MM.1S (cell line): ENCODE measurements at regions not wholly inside any gene's neighbourhood (a gene's known extent, or its start where the extent isn't known, plus 50 kb on each side); places are given as distances from the start of the nearest gene placed in this dataset.

Experiments used
- DNase-seq: peaks from one replicate; pipeline ENCODE4 v3.0.0-alpha.2; 2015
- H2AFZ ChIP-seq: fragments of 300-600 bp; sonication (generic); 2 replicates; pipeline ENCODE4 v1.6.0; 2016; ENCODE audit warnings: antibody characterized with exemption, low read length
- H3F3A ChIP-seq: fragments of 300-600 bp; sonication (generic); 2 replicates; pipeline ENCODE4 v1.6.1; 2016; ENCODE audit warnings: mild to moderate bottlenecking, antibody characterized with exemption, low read length, moderate library complexity, mixed read lengths; ENCODE audit not compliant: insufficient read depth
- H3K27ac ChIP-seq: fragments of 300-600 bp; sonication (generic); 2 replicates; pipeline ENCODE4 v1.5.1; 2016; ENCODE audit warnings: mild to moderate bottlenecking, low read length
- H3K27me3 ChIP-seq: fragments of 300-600 bp; sonication (generic); replicated peaks from 2 replicates; pipeline ENCODE4 v1.6.0; 2016; ENCODE audit warnings: low read length; ENCODE audit not compliant: insufficient read depth
- H3K36me3 ChIP-seq: fragments of 300-600 bp; sonication (generic); replicated peaks from 2 replicates; pipeline ENCODE4 v1.6.1; 2016; ENCODE audit warnings: mild to moderate bottlenecking, low read length, mixed read lengths; ENCODE audit not compliant: insufficient read depth
- H3K4me1 ChIP-seq: fragments of 300-600 bp; sonication (generic); 2 replicates; pipeline ENCODE4 v1.6.1; 2016; ENCODE audit warnings: low read length, mixed read lengths
- H3K4me2 ChIP-seq: fragments of 300-600 bp; sonication (generic); 2 replicates; pipeline ENCODE4 v1.6.0; 2016; ENCODE audit warnings: low read depth, low read length
- H3K4me3 ChIP-seq: fragments of 300-600 bp; sonication (generic); 2 replicates; pipeline ENCODE4 v1.5.1; 2016; ENCODE audit warnings: low read length, mixed read lengths
- H3K79me2 ChIP-seq: fragments of 300-600 bp; sonication (generic); 2 replicates; pipeline ENCODE4 v1.6.1; 2016; ENCODE audit warnings: mixed run types, low read length, mixed read lengths
- H3K9ac ChIP-seq: fragments of 300-600 bp; sonication (generic); 2 replicates; pipeline ENCODE4 v1.6.1; 2016; ENCODE audit warnings: low read length, mixed read lengths
- H3K9me2 ChIP-seq: fragments of 300-600 bp; sonication (generic); replicated peaks from 2 replicates; pipeline ENCODE4 v1.6.1; 2016; ENCODE audit warnings: mild to moderate bottlenecking, low read length, mixed read lengths; ENCODE audit not compliant: insufficient read depth
- H3K9me3 ChIP-seq: fragments of 300-600 bp; sonication (generic); replicated peaks from 2 replicates; pipeline ENCODE4 v1.6.1; 2016; ENCODE audit warnings: mild to moderate bottlenecking, low read length, mixed read lengths; ENCODE audit not compliant: insufficient read depth
- H4K20me1 ChIP-seq: fragments of 300-600 bp; sonication (generic); 2 replicates; pipeline ENCODE4 v1.6.1; 2016; ENCODE audit warnings: mild to moderate bottlenecking, low read length, moderate library complexity, mixed read lengths; ENCODE audit not compliant: insufficient read depth
- CTCF ChIP-seq: fragments of 300-600 bp; sonication (generic); IDR thresholded peaks from 2 replicates; pipeline ENCODE4 v1.5.1; 2016; ENCODE audit warnings: antibody characterized with exemption, low read length, mixed read lengths
- EZH2 ChIP-seq: fragments of 300-600 bp; sonication (generic); optimal IDR thresholded peaks from 2 replicates; pipeline ENCODE3; 2017; ENCODE audit warnings: low read depth, mild to moderate bottlenecking, antibody characterized with exemption, low read length, mixed read lengths
- EZH2phosphoT487 ChIP-seq: fragments of 300-600 bp; sonication (generic); IDR thresholded peaks from 2 replicates; pipeline ENCODE4 v1.6.1; 2018; ENCODE audit warnings: antibody characterized with exemption, low read length

GRCh38 chr13:81021284-81021840, 680.4 kb upstream of the SPRY2 start:
- TF ChIP-seq CTCF (no peak), EZH2phosphoT487 (no peak)

DNA sequence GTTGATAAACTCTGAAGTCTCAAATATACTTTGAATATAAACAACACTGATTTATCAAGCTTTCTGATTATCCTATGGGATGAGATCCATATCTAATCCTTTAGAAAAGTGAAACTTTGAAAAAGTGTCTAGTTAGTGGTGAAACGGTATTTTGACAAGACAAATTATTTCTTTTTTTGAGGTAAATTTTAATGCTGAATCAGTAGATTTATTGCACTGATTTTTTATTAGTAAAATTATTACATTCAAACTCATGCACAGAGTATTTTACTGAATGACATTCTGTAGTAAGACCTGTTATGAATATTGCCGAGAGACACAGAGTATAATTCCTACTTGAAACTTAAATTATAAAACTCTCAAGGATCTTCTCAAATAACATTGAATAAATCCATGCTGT, 679.1 kb upstream of the SPRY2 start:
- Histone ChIP-seq H3K9me2 (no peaks in the 10 kb centered on the region), H3K9me3 (no peaks in the 10 kb centered on the region), H3K4me3 (no peak overlapping the region), H3K27ac (no peak overlapping the region), H3K27me3 (no peaks in the 10 kb centered on the region), H2AFZ (no peak overlapping the region), H4K20me1 (no peaks in the 10 kb centered on the region), H3K9ac (no peak overlapping the region), H3K4me1 (no peaks in the 10 kb centered on the region), H3K79me2 (no peaks in the 10 kb centered on the region), H3K4me2 (no peak overlapping the region), H3F3A (no peaks in the 10 kb centered on the region), H3K36me3 (no peaks in the 10 kb centered on the region)
- no peak for DNase-seq
- TF ChIP-seq EZH2phosphoT487 (no peak), CTCF (no peak), EZH2 (no peak)

More at GRCh38 chr13:81021284-81021840, 680.4 kb upstream of the SPRY2 start:
- no peaks in the 10 kb centered on the region for H3K27me3 ChIP-seq
- H3F3A ChIP-seq, result no peaks in the 10 kb centered on the region
- H3K4me1 ChIP-seq, result no peaks in the 10 kb centered on the region
- H4K20me1 ChIP-seq, result no peaks in the 10 kb centered on the region
- no peaks in the 10 kb centered on the region for H3K36me3 ChIP-seq
- no peaks in the 10 kb centered on the region for H3K9me3 ChIP-seq
- H3K27ac ChIP-seq, result no peak overlapping the region
- H3K79me2 ChIP-seq, result no peaks in the 10 kb centered on the region
- no peak for DNase-seq
- H3K9ac ChIP-seq, result no peak overlapping the region
- no peak overlapping the region for H3K4me2 ChIP-seq
- H3K4me3 ChIP-seq, result no peak overlapping the region
- no peaks in the 10 kb centered on the region for H3K9me2 ChIP-seq
- H2AFZ ChIP-seq, result no peak overlapping the region

DNA sequence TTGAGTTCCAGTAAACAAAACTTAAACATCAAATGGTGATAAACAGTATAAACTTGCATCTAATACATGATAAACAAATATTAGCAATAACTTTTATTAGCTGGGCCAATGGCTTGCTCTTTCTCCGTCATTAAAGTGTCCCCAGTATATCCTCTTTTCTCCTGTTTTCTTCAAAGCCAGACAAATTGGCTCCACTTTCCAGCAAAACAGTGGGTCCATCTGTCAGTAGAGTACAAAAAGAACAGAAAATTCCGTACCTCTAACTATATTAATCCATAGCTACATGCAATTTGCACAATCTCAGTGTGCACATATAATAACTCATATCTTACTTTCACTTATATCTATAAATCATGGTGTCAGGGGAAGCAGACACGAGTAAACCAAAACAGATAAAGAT, 678.0 kb upstream of the SPRY2 start:
- no peaks in the 10 kb centered on the region for H3K27me3 ChIP-seq
- H3K9me3 ChIP-seq, result no peaks in the 10 kb centered on the region
- no peak overlapping the region for H3K9ac ChIP-seq
- H4K20me1 ChIP-seq, result no peaks in the 10 kb centered on the region
- no peak for DNase-seq
- H3K4me2 ChIP-seq, result no peak overlapping the region
- H3K9me2 ChIP-seq, result no peaks in the 10 kb centered on the region
- no peaks in the 10 kb centered on the region for H3F3A ChIP-seq
- no peak overlapping the region for H2AFZ ChIP-seq
- H3K4me1 ChIP-seq, result no peaks in the 10 kb centered on the region
- H3K27ac ChIP-seq, result no peak overlapping the region
- H3K79me2 ChIP-seq, result no peaks in the 10 kb centered on the region
- H3K36me3 ChIP-seq, result no peaks in the 10 kb centered on the region
- no peak for TF ChIP-seq EZH2phosphoT487
- no peak for TF ChIP-seq EZH2
- TF ChIP-seq CTCF, result no peak
- H3K4me3 ChIP-seq, result no peak overlapping the region
